ENCODE measurements at regions not wholly inside any gene's neighbourhood (a gene's known extent, or its start where the extent isn't known, plus 50 kb on each side); places are given as distances from the start of the nearest gene placed in this dataset.

- Histone ChIP-seq H3K36me3 (ENCODE audit: control insufficient read depth, insufficient read depth, low read length) (no peaks in the 10 kb centered on the region), H3K4me3 (ENCODE audit: low read depth, low read length) (no peak overlapping the region), H3K27me3 (ENCODE audit: control insufficient read depth, insufficient read depth, low read length) (no peaks in the 10 kb centered on the region)
- TF ChIP-seq CTCF (IDR thresholded peaks at IDR 0.05; ENCODE audit: insufficient read depth, low read depth, low read length) = no peak
- ChIA-PET POLR2A (no interaction called here), CTCF (no interaction called here)
- no peak for DNase-seq (ENCODE audit: low read depth)
Observed at GRCh38 chr2:137870682-137871081, 93.6 kb upstream of the HNMT start.

GRCh38 chr2:137872577-137872976, 91.7 kb upstream of the HNMT start:
- DNase-seq (ENCODE audit: low read depth) = no peak
- Histone ChIP-seq H3K27me3 (ENCODE audit: control insufficient read depth, insufficient read depth, low read length) (no peaks in the 10 kb centered on the region), H3K4me3 (ENCODE audit: low read depth, low read length) (no peak overlapping the region), H3K36me3 (ENCODE audit: control insufficient read depth, insufficient read depth, low read length) (no peaks in the 10 kb centered on the region)
- no peak for TF ChIP-seq CTCF (IDR thresholded peaks at IDR 0.05; ENCODE audit: insufficient read depth, low read depth, low read length)
- ChIA-PET CTCF (interaction anchor here (0.7 kb wide), 1 partner anchor 12 kb away, joined by 3 read pairs; no protein-coding TSS in a partner anchor), POLR2A (no interaction called here)

- POLR2A ChIA-PET = no interaction called here
- CTCF ChIA-PET = no interaction called here
Observed at GRCh38 chr2:137873536-137874244, 90.6 kb upstream of the HNMT start.

GRCh38 chr2:137879121-137879520, 85.2 kb upstream of the HNMT start:
- CTCF ChIA-PET = interaction anchor here (2.1 kb wide), 1 partner anchor 13 kb away, joined by 5 read pairs; no protein-coding TSS in a partner anchor
- no peak overlapping the region for H3K4me3 ChIP-seq (ENCODE audit: low read depth, low read length)
- no peak for DNase-seq (ENCODE audit: low read depth)
- no peaks in the 10 kb centered on the region for H3K36me3 ChIP-seq (ENCODE audit: control insufficient read depth, insufficient read depth, low read length)
- POLR2A ChIA-PET = no interaction called here
- H3K27me3 ChIP-seq (ENCODE audit: control insufficient read depth, insufficient read depth, low read length) = no peaks in the 10 kb centered on the region
- TF ChIP-seq CTCF (IDR thresholded peaks at IDR 0.05; ENCODE audit: insufficient read depth, low read depth, low read length) = no peak

More at GRCh38 chr2:137873536-137874244, 90.6 kb upstream of the HNMT start:
- Histone ChIP-seq H3K27me3 (ENCODE audit: control insufficient read depth, insufficient read depth, low read length) (no peaks in the 10 kb centered on the region), H3K36me3 (ENCODE audit: control insufficient read depth, insufficient read depth, low read length) (no peaks in the 10 kb centered on the region), H3K4me3 (ENCODE audit: low read depth, low read length) (no peak overlapping the region)
- TF ChIP-seq CTCF (IDR thresholded peaks at IDR 0.05; ENCODE audit: insufficient read depth, low read depth, low read length) = no peak
- DNase-seq (ENCODE audit: low read depth) = no peak

GRCh38 chr2:137881711-137882110, 82.6 kb upstream of the HNMT start:
- Histone ChIP-seq H3K27me3 (ENCODE audit: control insufficient read depth, insufficient read depth, low read length) (no peaks in the 10 kb centered on the region), H3K36me3 (ENCODE audit: control insufficient read depth, insufficient read depth, low read length) (no peaks in the 10 kb centered on the region), H3K4me3 (ENCODE audit: low read depth, low read length) (no peak overlapping the region)
- no peak for DNase-seq (ENCODE audit: low read depth)
- ChIA-PET CTCF (no interaction called here), POLR2A (no interaction called here)
- TF ChIP-seq CTCF (IDR thresholded peaks at IDR 0.05; ENCODE audit: insufficient read depth, low read depth, low read length) = no peak
